HepG2 (cell line): ENCODE measurements at regions not wholly inside any gene's neighbourhood (a gene's known extent, or its start where the extent isn't known, plus 50 kb on each side); places are given as distances from the start of the nearest gene placed in this dataset.

ENCODE experiments used
- ATAC-seq: fragments of 200-7000 bp; cut with Tn5 transposase; 3 replicates; pipeline ENCODE4 v1.9.1; 2020; ENCODE audit warnings: mild to moderate bottlenecking, moderate library complexity
- BruUV-seq: library from RNA; stranded (reverse); fragments of 400-500 nt; replicated peaks from 2 replicates; lab custom pipeline; 2021; lab: Mats Ljungman, UMichigan
- CTCF ChIA-PET: fragments of 300-600 bp; formaldehyde crosslinking; extraction: SDS; loops from one replicate; lab custom pipeline; 2021; ENCODE audit warnings: low total read pairs, inconsistent platforms, low intra/inter-chr PET ratio; lab: Yijun Ruan, JAX
- POLR2A ChIA-PET: fragments of 350-600 bp; sonication (Branson Sonifier 250); formaldehyde crosslinking; loops from one replicate; lab custom pipeline; 2020; ENCODE audit warnings: antibody characterized with exemption, inconsistent platforms; lab: Yijun Ruan, JAX
- DNase-seq: peaks from one replicate; pipeline ENCODE4 v3.0.0-alpha.2; 2015; ENCODE audit warnings: low spot score
- FAIRE-seq: peaks from 3 replicates; lab custom pipeline; 2011; peaks lifted over from hg19 to GRCh38; lab: Jason Lieb, UNC
- H2AFZ ChIP-seq: one replicate; pipeline ENCODE4 v1.6.1; 2011; ENCODE audit warnings: low read length, inconsistent platforms
- H3K27ac ChIP-seq: fragments of 300-600 bp; 3 replicates; pipeline ENCODE4 v1.8.0; 2011; ENCODE audit warnings: mixed run types, mild to moderate bottlenecking, mixed read lengths, low read length, inconsistent platforms; ENCODE audit not compliant: insufficient read depth; ENCODE audit errors: extremely low read length
- H3K27me3 ChIP-seq, 2 experiments: fragments of 200-600 bp in 1 of 2; 2 replicates in 1 of 2; 3 replicates in 1 of 2; pipeline versions ENCODE4 v1.6.0 to v1.8.0; 2011; ENCODE audit warnings: low read length in 2 of 2, mild to moderate bottlenecking in 2 of 2, moderate library complexity in 2 of 2, inconsistent platforms in 1 of 2; ENCODE audit not compliant: insufficient read depth in 2 of 2, control insufficient read depth in 1 of 2
- H3K36me3 ChIP-seq, 2 experiments: fragments of 200-600 bp in 1 of 2; replicated peaks in 1 of 2; 2 replicates in 1 of 2; 3 replicates in 1 of 2; pipeline versions ENCODE4 v1.5.1 to v1.8.0; 2011; ENCODE audit warnings: low read length in 2 of 2, inconsistent platforms in 1 of 2; ENCODE audit not compliant: insufficient read depth in 2 of 2, control insufficient read depth in 1 of 2
- H3K4me1 ChIP-seq: 2 replicates; pipeline ENCODE4 v1.5.1; 2012; ENCODE audit warnings: low read length, inconsistent platforms; ENCODE audit not compliant: insufficient read depth
- H3K4me2 ChIP-seq: 2 replicates; pipeline ENCODE4 v1.6.0; 2011; ENCODE audit warnings: low read depth, low read length, inconsistent platforms
- H3K4me3 ChIP-seq, 3 experiments: fragments of 200-600 bp in 1 of 3; sonication (generic), shearing (Covaris generic) in 1 of 3; replicated peaks in 1 of 3; 2 replicates each; pipeline ENCODE4 v1.5.1; 2011 to 2016; ENCODE audit warnings: low read length in 3 of 3, inconsistent platforms in 2 of 3, low read depth in 2 of 3, mild to moderate bottlenecking in 2 of 3, control low read depth in 1 of 3, mixed read lengths in 1 of 3; ENCODE audit not compliant: insufficient read depth in 1 of 3
- H3K79me2 ChIP-seq: one replicate; pipeline ENCODE4 v1.6.1; 2011; ENCODE audit warnings: low read length, inconsistent platforms; ENCODE audit not compliant: insufficient read depth
- H3K9ac ChIP-seq: 2 replicates; pipeline ENCODE4 v1.6.0; 2011; ENCODE audit warnings: mild to moderate bottlenecking, low read depth, low read length, inconsistent platforms; ENCODE audit not compliant: insufficient read depth
- H3K9me3 ChIP-seq: 2 replicates; pipeline ENCODE4 v1.5.1; 2012; ENCODE audit warnings: mild to moderate bottlenecking, low read length
- H4K20me1 ChIP-seq: 2 replicates; pipeline ENCODE4 v1.6.0; 2011; ENCODE audit warnings: inconsistent platforms, mild to moderate bottlenecking, low read length, moderate library complexity; ENCODE audit not compliant: insufficient read depth
- ATM ChIP-seq: fragments of 450-650 bp; IDR thresholded peaks from 2 replicates; pipeline ENCODE4 v1.7.1; 2017; ENCODE audit warnings: mild to moderate bottlenecking, borderline replicate concordance
- NFIB ChIP-seq: sonication (generic); formaldehyde crosslinking; IDR thresholded peaks from 2 replicates; pipeline ENCODE4 v1.9.0; 2021; ENCODE audit warnings: missing genetic modification reagents, mild to moderate bottlenecking, borderline replicate concordance
- NFKB2 ChIP-seq: sonication (generic); formaldehyde crosslinking; IDR thresholded peaks from 2 replicates; pipeline ENCODE4 v1.4.0; 2020; ENCODE audit warnings: missing genetic modification reagents, borderline replicate concordance
- SATB2 ChIP-seq: sonication (generic); formaldehyde crosslinking; IDR thresholded peaks from 2 replicates; pipeline ENCODE4 v1.5.0; 2020; ENCODE audit warnings: missing genetic modification reagents
- TP53 ChIP-seq: sonication (generic); formaldehyde crosslinking; conservative IDR thresholded peaks from 2 replicates; pipeline ENCODE4 v1.4.0; 2020; ENCODE audit warnings: missing genetic modification reagents
- ZNF160 ChIP-seq: sonication (generic); formaldehyde crosslinking; IDR thresholded peaks from 2 replicates; pipeline ENCODE4 v1.8.0; 2022; ENCODE audit warnings: mild to moderate bottlenecking, inconsistent platforms, missing genetic modification reagents
- ZNF232 ChIP-seq: sonication (generic); formaldehyde crosslinking; IDR thresholded peaks from 2 replicates; pipeline ENCODE4 v1.4.0; 2020; ENCODE audit warnings: missing genetic modification reagents, borderline replicate concordance
- ZNF619 ChIP-seq: sonication (generic); formaldehyde crosslinking; IDR thresholded peaks from 2 replicates; pipeline ENCODE4 v1.4.0; 2020; ENCODE audit warnings: mild to moderate bottlenecking, missing genetic modification reagents
- ZNF883 ChIP-seq: sonication (generic); formaldehyde crosslinking; IDR thresholded peaks from 2 replicates; pipeline ENCODE4 v1.5.1; 2020; ENCODE audit warnings: mild to moderate bottlenecking, missing genetic modification reagents; ENCODE audit errors: not compliant biosample characterization
- WGBS: methylation state at CpG from one replicate; pipeline ENCODE4 v1.1.6; 2017; ENCODE audit warnings: low lambda C conversion rate; 5-methylcytosine and 5-hydroxymethylcytosine counted together
- in situ Hi-C: cut with HindIII; loops from 2 replicates; pipeline ENCODE4 v1.10.0; 2017; ENCODE audit warnings: low pct_unique_long_range_greater_than_20kb; ENCODE audit not compliant: extremely low pct_ligation_motif_present
- intact Hi-C: fragments of 100-400 bp; cut with micrococcal nuclease; formaldehyde crosslinking; loops from one replicate; pipeline ENCODE4 v1.10.0; 2022; ENCODE audit not compliant: unreplicated experiment

- 93% methylated on average over 4 of the region's 8 CpGs for WGBS
- Histone ChIP-seq H3K4me1 (peaks cover 14% of the 10 kb centered on the region; the same call in 1 of the 2 replicates), H3K9ac (no peak overlapping the region), H3K4me3 (no peak overlapping the region), H3K4me2 (no peak overlapping the region), H2AFZ (no peak overlapping the region), H3K36me3 (no peaks in the 10 kb centered on the region; a peak in 1 of 5 replicates), H3K27me3 (no peaks in the 10 kb centered on the region), H4K20me1 (no peaks in the 10 kb centered on the region), H3K27ac (no peak overlapping the region), H3K9me3 (peaks cover 15% of the 10 kb centered on the region), H3K79me2 (peaks cover 4% of the 10 kb centered on the region)
- ChIA-PET CTCF (no interaction called here), POLR2A (no interaction called here)
- ATAC-seq (no peak), FAIRE-seq (no peak), DNase-seq (no peak)
- intact Hi-C loops, result loop anchor here (5.0 kb wide), 1 partner anchor 33 kb away; no protein-coding TSS in a partner anchor
- no peak for TF ChIP-seq ZNF232 (CRISPR knock-in tag)
- TF ChIP-seq ZNF883 (CRISPR knock-in tag), result no peak
- TF ChIP-seq ZNF160, result no peak
- no peak for TF ChIP-seq NFIB (CRISPR knock-in tag)
- TF ChIP-seq ZNF619 (CRISPR knock-in tag), result no peak
- no peak for TF ChIP-seq SATB2 (CRISPR knock-in tag)
- TF ChIP-seq TP53, result no peak
- TF ChIP-seq NFKB2 (CRISPR knock-in tag), result no peak
- TF ChIP-seq ATM, result no peak
- in situ Hi-C loops, result no loop called here
- BruUV-seq, result no TSS peak
Measured at GRCh38 chr9:130785053-130785452, 50.0 kb upstream of the ABL1 start.
